ENCODE measurements at regions not wholly inside any gene's neighbourhood (a gene's known extent, or its start where the extent isn't known, plus 50 kb on each side); places are given as distances from the start of the nearest gene placed in this dataset.

DNA sequence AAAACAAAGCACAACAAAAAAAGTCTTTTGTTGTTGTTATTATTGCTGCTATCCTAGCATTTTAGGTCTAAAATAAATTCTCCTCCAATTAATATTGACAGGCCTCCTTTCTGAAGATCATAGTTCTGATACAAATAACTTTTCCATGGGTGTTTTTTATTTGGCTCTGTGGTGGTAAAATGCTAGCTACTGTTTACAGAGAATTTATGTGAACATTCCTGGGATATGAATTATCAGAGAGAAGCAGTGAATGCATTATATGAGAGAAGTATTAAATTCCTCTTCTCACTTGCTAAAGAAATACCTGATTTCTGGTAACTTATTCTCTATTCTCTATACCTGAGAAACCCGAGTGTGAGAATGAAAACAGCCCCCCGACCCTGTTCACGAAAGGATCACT lies 57.5 kb upstream of the TMCO5A start:
- no peak for TF ChIP-seq CTCF (IDR thresholded peaks at IDR 0.05)
- no peak for TF ChIP-seq TCF7L2 (IDR thresholded peaks at IDR 0.05; ENCODE audit: low read depth, low read length)

Measured in Panc1 (cell line).